Activated naive CD4-positive, alpha-beta T cell treated with anti-CD3 and anti-CD28 coated beads, Interleukin-2, amount 10 ng/mL, durations not matched to agents 7 days and 5 days (primary cell): ENCODE measurements at regions not wholly inside any gene's neighbourhood (a gene's known extent, or its start where the extent isn't known, plus 50 kb on each side); places are given as distances from the start of the nearest gene placed in this dataset.

Source experiments
- CTCF ChIA-PET: fragments of 350-600 bp; sonication (Branson Sonifier 250); formaldehyde crosslinking; loops from one replicate; lab custom pipeline; 2021; ENCODE audit warnings: antibody characterized with exemption; lab: Charles Lee
- DNase-seq: peaks from one replicate; pipeline ENCODE4 v3.0.0-alpha.2; 2020
- H3K27ac Mint-ChIP-seq: one replicate; pipeline ENCODE4 v1.8.0; 2021; ENCODE audit warnings: mild to moderate bottlenecking, moderate library complexity, mixed read lengths
- H3K27me3 Mint-ChIP-seq: one replicate; pipeline ENCODE4 v1.8.0; 2021; ENCODE audit warnings: mild to moderate bottlenecking, mixed read lengths
- H3K36me3 Mint-ChIP-seq: one replicate; pipeline ENCODE4 v1.8.0; 2021; ENCODE audit warnings: mixed read lengths
- H3K4me1 Mint-ChIP-seq: one replicate; pipeline ENCODE4 v1.8.0; 2021; ENCODE audit warnings: mixed read lengths
- H3K4me3 Mint-ChIP-seq: one replicate; pipeline ENCODE4 v1.8.0; 2021; ENCODE audit warnings: mild to moderate bottlenecking, moderate library complexity, mixed read lengths
- H3K9me3 Mint-ChIP-seq: one replicate; pipeline ENCODE4 v1.8.0; 2021; ENCODE audit warnings: mixed read lengths

GRCh38 chr11:116172851-116173250, 599.9 kb downstream of the BUD13 start:
- no peak overlapping the region for H3K27ac Mint-ChIP-seq
- peaks cover 3% of the 10 kb centered on the region for H3K4me1 Mint-ChIP-seq
- no peaks in the 10 kb centered on the region for H3K9me3 Mint-ChIP-seq
- CTCF ChIA-PET: no interaction called here
- no peaks in the 10 kb centered on the region for H3K27me3 Mint-ChIP-seq
- DNase-seq: no peak
- no peak overlapping the region for H3K4me3 Mint-ChIP-seq
- no peaks in the 10 kb centered on the region for H3K36me3 Mint-ChIP-seq

- CTCF ChIA-PET: no interaction called here
- no peaks in the 10 kb centered on the region for H3K27me3 Mint-ChIP-seq
- DNase-seq: no peak
- no peak overlapping the region for H3K4me3 Mint-ChIP-seq
- peaks cover 3% of the 10 kb centered on the region for H3K4me1 Mint-ChIP-seq
- no peak overlapping the region for H3K27ac Mint-ChIP-seq
- H3K36me3 Mint-ChIP-seq: no peaks in the 10 kb centered on the region
- H3K9me3 Mint-ChIP-seq: no peaks in the 10 kb centered on the region
These were observed 600.6 kb downstream of the BUD13 start for GRCh38 chr11:116172156-116172555.

GRCh38 chr11:116171271-116172140, 601.3 kb downstream of the BUD13 start:
- Mint-ChIP-seq H3K4me1 (peaks cover 2% of the 10 kb centered on the region), H3K4me3 (no peak overlapping the region), H3K27ac (no peak overlapping the region), H3K36me3 (no peaks in the 10 kb centered on the region), H3K27me3 (no peaks in the 10 kb centered on the region), H3K9me3 (no peaks in the 10 kb centered on the region)
- no peak for DNase-seq
- CTCF ChIA-PET: no interaction called here

- Mint-ChIP-seq H3K27ac (no peak overlapping the region), H3K36me3 (no peaks in the 10 kb centered on the region), H3K4me3 (no peak overlapping the region), H3K27me3 (no peaks in the 10 kb centered on the region), H3K9me3 (no peaks in the 10 kb centered on the region), H3K4me1 (no peaks in the 10 kb centered on the region)
- no peak for DNase-seq
- CTCF ChIA-PET: no interaction called here
These were observed 602.2 kb downstream of the BUD13 start for GRCh38 chr11:116170526-116171120.

GRCh38 chr11:116169776-116170175, 603.0 kb downstream of the BUD13 start:
- Mint-ChIP-seq H3K4me1 (no peaks in the 10 kb centered on the region), H3K4me3 (no peak overlapping the region), H3K9me3 (no peaks in the 10 kb centered on the region), H3K27ac (no peak overlapping the region), H3K27me3 (no peaks in the 10 kb centered on the region), H3K36me3 (no peaks in the 10 kb centered on the region)
- CTCF ChIA-PET: no interaction called here
- DNase-seq: no peak

- H3K27ac Mint-ChIP-seq: no peak overlapping the region
- no peak for DNase-seq
- H3K4me3 Mint-ChIP-seq: no peak overlapping the region
- H3K36me3 Mint-ChIP-seq: no peaks in the 10 kb centered on the region
- no peaks in the 10 kb centered on the region for H3K27me3 Mint-ChIP-seq
- CTCF ChIA-PET: no interaction called here
- H3K9me3 Mint-ChIP-seq: no peaks in the 10 kb centered on the region
- no peaks in the 10 kb centered on the region for H3K4me1 Mint-ChIP-seq
These were observed 604.4 kb downstream of the BUD13 start for GRCh38 chr11:116168459-116168787.

GRCh38 chr11:116167706-116168458, 604.9 kb downstream of the BUD13 start:
- H3K36me3 Mint-ChIP-seq: no peaks in the 10 kb centered on the region
- no peaks in the 10 kb centered on the region for H3K9me3 Mint-ChIP-seq
- H3K27me3 Mint-ChIP-seq: no peaks in the 10 kb centered on the region
- H3K4me1 Mint-ChIP-seq: no peaks in the 10 kb centered on the region
- no peak overlapping the region for H3K4me3 Mint-ChIP-seq
- CTCF ChIA-PET: no interaction called here
- DNase-seq: no peak
- no peak overlapping the region for H3K27ac Mint-ChIP-seq

- Mint-ChIP-seq H3K27ac (no peak overlapping the region), H3K9me3 (peaks cover 1% of the 10 kb centered on the region), H3K4me1 (no peaks in the 10 kb centered on the region), H3K4me3 (no peak overlapping the region), H3K36me3 (no peaks in the 10 kb centered on the region), H3K27me3 (no peaks in the 10 kb centered on the region)
- no peak for DNase-seq
- CTCF ChIA-PET: no interaction called here
These were observed 606.0 kb downstream of the BUD13 start for GRCh38 chr11:116166573-116167465.

- peaks cover 1% of the 10 kb centered on the region for H3K9me3 Mint-ChIP-seq
- no peak overlapping the region for H3K4me3 Mint-ChIP-seq
- CTCF ChIA-PET: no interaction called here
- no peaks in the 10 kb centered on the region for H3K36me3 Mint-ChIP-seq
- no peaks in the 10 kb centered on the region for H3K4me1 Mint-ChIP-seq
- no peak for DNase-seq
- no peaks in the 10 kb centered on the region for H3K27me3 Mint-ChIP-seq
- no peak overlapping the region for H3K27ac Mint-ChIP-seq
These were observed 607.9 kb downstream of the BUD13 start for GRCh38 chr11:116164843-116165242.

GRCh38 chr11:116162886-116163230, 609.9 kb downstream of the BUD13 start:
- CTCF ChIA-PET: no interaction called here

GRCh38 chr11:116162086-116162885, 610.5 kb downstream of the BUD13 start:
- Mint-ChIP-seq H3K4me3 (no peak overlapping the region), H3K36me3 (no peaks in the 10 kb centered on the region), H3K4me1 (no peaks in the 10 kb centered on the region), H3K27ac (no peak overlapping the region), H3K9me3 (peaks cover 1% of the 10 kb centered on the region), H3K27me3 (no peaks in the 10 kb centered on the region)
- CTCF ChIA-PET: no interaction called here
- DNase-seq: no peak

More at GRCh38 chr11:116162886-116163230, 609.9 kb downstream of the BUD13 start:
- no peaks in the 10 kb centered on the region for H3K27me3 Mint-ChIP-seq
- H3K9me3 Mint-ChIP-seq: peaks cover 1% of the 10 kb centered on the region
- DNase-seq: no peak
- H3K36me3 Mint-ChIP-seq: no peaks in the 10 kb centered on the region
- H3K4me3 Mint-ChIP-seq: no peak overlapping the region
- no peaks in the 10 kb centered on the region for H3K4me1 Mint-ChIP-seq
- H3K27ac Mint-ChIP-seq: no peak overlapping the region

- no peaks in the 10 kb centered on the region for H3K4me1 Mint-ChIP-seq
- H3K27ac Mint-ChIP-seq: no peak overlapping the region
- no peak overlapping the region for H3K4me3 Mint-ChIP-seq
- CTCF ChIA-PET: no interaction called here
- no peaks in the 10 kb centered on the region for H3K27me3 Mint-ChIP-seq
- DNase-seq: no peak
- peaks cover 2% of the 10 kb centered on the region for H3K9me3 Mint-ChIP-seq
- no peaks in the 10 kb centered on the region for H3K36me3 Mint-ChIP-seq
These were observed 624.1 kb downstream of the BUD13 start for GRCh38 chr11:116148645-116149044.

- peaks cover 2% of the 10 kb centered on the region for H3K9me3 Mint-ChIP-seq
These were observed 624.7 kb downstream of the BUD13 start for GRCh38 chr11:116148056-116148455.

More at GRCh38 chr11:116148056-116148455, 624.7 kb downstream of the BUD13 start:
- H3K4me3 Mint-ChIP-seq: no peak overlapping the region
- CTCF ChIA-PET: no interaction called here
- no peaks in the 10 kb centered on the region for H3K4me1 Mint-ChIP-seq
- H3K27me3 Mint-ChIP-seq: no peaks in the 10 kb centered on the region
- H3K36me3 Mint-ChIP-seq: no peaks in the 10 kb centered on the region
- no peak overlapping the region for H3K27ac Mint-ChIP-seq
- DNase-seq: no peak
